Neural cell (in vitro differentiated cells): ENCODE measurements at regions not wholly inside any gene's neighbourhood (a gene's known extent, or its start where the extent isn't known, plus 50 kb on each side); places are given as distances from the start of the nearest gene placed in this dataset.

Source experiments
- H2AFZ ChIP-seq: fragments of 200-600, 300-800 bp; sonication (generic), shearing (Covaris generic); 2 replicates; pipeline ENCODE4 v1.6.0; 2014; ENCODE audit warnings: low read depth, mild to moderate bottlenecking, antibody characterized with exemption, low read length, moderate library complexity
- H3F3A ChIP-seq: fragments of 200-600 bp; shearing (Covaris generic); 2 replicates; pipeline ENCODE4 v1.6.1; 2016; ENCODE audit warnings: mild to moderate bottlenecking, moderate library complexity, mixed read lengths, antibody characterized with exemption, low read length; ENCODE audit not compliant: insufficient read depth, poor library complexity, severe bottlenecking
- H3K27ac ChIP-seq: fragments of 200-600, 300-800 bp; sonication (generic), shearing (Covaris generic); 2 replicates; pipeline ENCODE4 v1.5.1; 2014; ENCODE audit warnings: mild to moderate bottlenecking, low read length, moderate library complexity
- H3K27me3 ChIP-seq: fragments of 300-800, 200-600 bp; sonication (generic), shearing (Covaris generic); 2 replicates; pipeline ENCODE4 v1.6.0; 2014; ENCODE audit warnings: mild to moderate bottlenecking, low read depth, low read length, moderate library complexity; ENCODE audit not compliant: insufficient read depth
- H3K36me3 ChIP-seq: fragments of 300-800, 200-600 bp; sonication (generic), shearing (Covaris generic); 2 replicates; pipeline ENCODE4 v1.5.1; 2014; ENCODE audit warnings: mild to moderate bottlenecking, antibody characterized with exemption, low read length, moderate library complexity; ENCODE audit not compliant: insufficient read depth
- H3K4me2 ChIP-seq: fragments of 300-800, 200-600 bp; sonication (generic), shearing (Covaris generic); 2 replicates; pipeline ENCODE4 v1.6.0; 2014; ENCODE audit warnings: mild to moderate bottlenecking, low read length
- H3K4me3 ChIP-seq: fragments of 300-800, 200-600 bp; sonication (generic), shearing (Covaris generic); 2 replicates; pipeline ENCODE4 v1.5.1; 2014; ENCODE audit warnings: mild to moderate bottlenecking, low read length, moderate library complexity
- H3K79me2 ChIP-seq: fragments of 200-600 bp; shearing (Covaris generic); replicated peaks from 2 replicates; pipeline ENCODE4 v1.6.0; 2014; ENCODE audit warnings: mild to moderate bottlenecking, low read length, moderate library complexity; ENCODE audit not compliant: insufficient read depth
- H3K9ac ChIP-seq: fragments of 300-800, 200-600 bp; sonication (generic), shearing (Covaris generic); 2 replicates; pipeline ENCODE4 v1.6.1; 2016; ENCODE audit warnings: mild to moderate bottlenecking, low read length, mixed read lengths
- H3K9me2 ChIP-seq: fragments of 200-600 bp; shearing (Covaris generic); 2 replicates; pipeline ENCODE4 v1.6.1; 2016; ENCODE audit warnings: mild to moderate bottlenecking, low read length, mixed read lengths; ENCODE audit not compliant: insufficient read depth
- H3K9me3 ChIP-seq: fragments of 200-600, 300-800 bp; sonication (generic), shearing (Covaris generic); 2 replicates; pipeline ENCODE4 v1.6.1; 2016; ENCODE audit warnings: mild to moderate bottlenecking, mixed run types, low read length, moderate library complexity, mixed read lengths
- H4K20me1 ChIP-seq: fragments of 200-600 bp; shearing (Covaris generic); 2 replicates; pipeline ENCODE4 v1.6.1; 2016; ENCODE audit warnings: mild to moderate bottlenecking, mixed run types; ENCODE audit not compliant: insufficient read depth
- EP300 ChIP-seq: fragments of 450-650 bp; conservative IDR thresholded peaks from 2 replicates; pipeline ENCODE4 v1.6.1; 2014; ENCODE audit warnings: antibody characterized with exemption, mild to moderate bottlenecking, moderate library complexity; ENCODE audit not compliant: poor library complexity, severe bottlenecking
- EZH2 ChIP-seq: fragments of 200-600, 300-800 bp; shearing (Covaris generic), sonication (generic); IDR thresholded peaks from 2 replicates; pipeline ENCODE4 v1.6.1; 2014; ENCODE audit warnings: antibody characterized with exemption, low read length, borderline replicate concordance, mild to moderate bottlenecking; ENCODE audit not compliant: insufficient read depth, poor library complexity, severe bottlenecking
- MXI1 ChIP-seq: fragments of 450-650 bp; conservative IDR thresholded peaks from 2 replicates; pipeline ENCODE4 v1.6.1; 2014; ENCODE audit warnings: antibody characterized with exemption, mild to moderate bottlenecking; ENCODE audit not compliant: poor library complexity, severe bottlenecking
- POLR2AphosphoS5 ChIP-seq: IDR thresholded peaks from 2 replicates; pipeline ENCODE4 v1.6.1; 2012
- RAD21 ChIP-seq: fragments of 450-650 bp; conservative IDR thresholded peaks from 2 replicates; pipeline ENCODE4 v1.6.1; 2014; ENCODE audit warnings: antibody characterized with exemption, mild to moderate bottlenecking, moderate library complexity
- SMC3 ChIP-seq: fragments of 450-650 bp; conservative IDR thresholded peaks from 2 replicates; pipeline ENCODE4 v1.6.1; 2014; ENCODE audit warnings: antibody characterized with exemption, mild to moderate bottlenecking, moderate library complexity; ENCODE audit not compliant: poor library complexity
- TAF1 ChIP-seq: IDR thresholded peaks from 2 replicates; pipeline ENCODE4 v1.6.1; 2012; ENCODE audit warnings: low read depth
- TF ChIP-seq, protein P1 (sequence below): fragments of 450-650 bp; IDR thresholded peaks from 2 replicates; pipeline ENCODE4 v1.5.1; 2014; ENCODE audit warnings: antibody characterized with exemption, mild to moderate bottlenecking, moderate library complexity; ENCODE audit not compliant: poor library complexity, severe bottlenecking
- TF ChIP-seq, protein P2 (sequence below): IDR thresholded peaks from 2 replicates; pipeline ENCODE4 v1.6.1; 2012; ENCODE audit warnings: borderline replicate concordance

- TF ChIP-seq EP300 (no peak), MXI1 (no peak), SMC3 (no peak), EZH2 (no peak), POLR2AphosphoS5 (no peak), TAF1 (no peak), RAD21 (no peak)
- TF ChIP-seq, protein P1, sequence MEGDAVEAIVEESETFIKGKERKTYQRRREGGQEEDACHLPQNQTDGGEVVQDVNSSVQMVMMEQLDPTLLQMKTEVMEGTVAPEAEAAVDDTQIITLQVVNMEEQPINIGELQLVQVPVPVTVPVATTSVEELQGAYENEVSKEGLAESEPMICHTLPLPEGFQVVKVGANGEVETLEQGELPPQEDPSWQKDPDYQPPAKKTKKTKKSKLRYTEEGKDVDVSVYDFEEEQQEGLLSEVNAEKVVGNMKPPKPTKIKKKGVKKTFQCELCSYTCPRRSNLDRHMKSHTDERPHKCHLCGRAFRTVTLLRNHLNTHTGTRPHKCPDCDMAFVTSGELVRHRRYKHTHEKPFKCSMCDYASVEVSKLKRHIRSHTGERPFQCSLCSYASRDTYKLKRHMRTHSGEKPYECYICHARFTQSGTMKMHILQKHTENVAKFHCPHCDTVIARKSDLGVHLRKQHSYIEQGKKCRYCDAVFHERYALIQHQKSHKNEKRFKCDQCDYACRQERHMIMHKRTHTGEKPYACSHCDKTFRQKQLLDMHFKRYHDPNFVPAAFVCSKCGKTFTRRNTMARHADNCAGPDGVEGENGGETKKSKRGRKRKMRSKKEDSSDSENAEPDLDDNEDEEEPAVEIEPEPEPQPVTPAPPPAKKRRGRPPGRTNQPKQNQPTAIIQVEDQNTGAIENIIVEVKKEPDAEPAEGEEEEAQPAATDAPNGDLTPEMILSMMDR: no peak
- TF ChIP-seq, protein P2, sequence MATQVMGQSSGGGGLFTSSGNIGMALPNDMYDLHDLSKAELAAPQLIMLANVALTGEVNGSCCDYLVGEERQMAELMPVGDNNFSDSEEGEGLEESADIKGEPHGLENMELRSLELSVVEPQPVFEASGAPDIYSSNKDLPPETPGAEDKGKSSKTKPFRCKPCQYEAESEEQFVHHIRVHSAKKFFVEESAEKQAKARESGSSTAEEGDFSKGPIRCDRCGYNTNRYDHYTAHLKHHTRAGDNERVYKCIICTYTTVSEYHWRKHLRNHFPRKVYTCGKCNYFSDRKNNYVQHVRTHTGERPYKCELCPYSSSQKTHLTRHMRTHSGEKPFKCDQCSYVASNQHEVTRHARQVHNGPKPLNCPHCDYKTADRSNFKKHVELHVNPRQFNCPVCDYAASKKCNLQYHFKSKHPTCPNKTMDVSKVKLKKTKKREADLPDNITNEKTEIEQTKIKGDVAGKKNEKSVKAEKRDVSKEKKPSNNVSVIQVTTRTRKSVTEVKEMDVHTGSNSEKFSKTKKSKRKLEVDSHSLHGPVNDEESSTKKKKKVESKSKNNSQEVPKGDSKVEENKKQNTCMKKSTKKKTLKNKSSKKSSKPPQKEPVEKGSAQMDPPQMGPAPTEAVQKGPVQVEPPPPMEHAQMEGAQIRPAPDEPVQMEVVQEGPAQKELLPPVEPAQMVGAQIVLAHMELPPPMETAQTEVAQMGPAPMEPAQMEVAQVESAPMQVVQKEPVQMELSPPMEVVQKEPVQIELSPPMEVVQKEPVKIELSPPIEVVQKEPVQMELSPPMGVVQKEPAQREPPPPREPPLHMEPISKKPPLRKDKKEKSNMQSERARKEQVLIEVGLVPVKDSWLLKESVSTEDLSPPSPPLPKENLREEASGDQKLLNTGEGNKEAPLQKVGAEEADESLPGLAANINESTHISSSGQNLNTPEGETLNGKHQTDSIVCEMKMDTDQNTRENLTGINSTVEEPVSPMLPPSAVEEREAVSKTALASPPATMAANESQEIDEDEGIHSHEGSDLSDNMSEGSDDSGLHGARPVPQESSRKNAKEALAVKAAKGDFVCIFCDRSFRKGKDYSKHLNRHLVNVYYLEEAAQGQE: no peak
- no peaks in the 10 kb centered on the region for H4K20me1 ChIP-seq
- no peak overlapping the region for H3K4me2 ChIP-seq
- H3K27me3 ChIP-seq: no peaks in the 10 kb centered on the region
- H3K9me2 ChIP-seq: no peaks in the 10 kb centered on the region
- no peak overlapping the region for H3K9ac ChIP-seq
- H3F3A ChIP-seq: no peaks in the 10 kb centered on the region
- no peak overlapping the region for H3K27ac ChIP-seq
- no peaks in the 10 kb centered on the region for H3K36me3 ChIP-seq
- H2AFZ ChIP-seq: no peak overlapping the region
- no peaks in the 10 kb centered on the region for H3K79me2 ChIP-seq
- H3K4me3 ChIP-seq: no peak overlapping the region
- H3K9me3 ChIP-seq: no peaks in the 10 kb centered on the region
Measured at GRCh38 chr13:39930060-39930459, 274.6 kb downstream of the COG6 start.

GRCh38 chr13:39930544-39931444 is 275.3 kb downstream of the COG6 start:
- no peaks in the 10 kb centered on the region for H3K9me3 ChIP-seq
- H3K27me3 ChIP-seq: no peaks in the 10 kb centered on the region
- H3K36me3 ChIP-seq: no peaks in the 10 kb centered on the region
- no peaks in the 10 kb centered on the region for H3K9me2 ChIP-seq
- H4K20me1 ChIP-seq: no peaks in the 10 kb centered on the region
- no peaks in the 10 kb centered on the region for H3K79me2 ChIP-seq
- no peak overlapping the region for H3K4me3 ChIP-seq
- H2AFZ ChIP-seq: no peak overlapping the region
- TF ChIP-seq EP300 (no peak), EZH2 (no peak), TAF1 (no peak), RAD21 (no peak), SMC3 (no peak)
- no peak overlapping the region for H3K27ac ChIP-seq
- H3K4me2 ChIP-seq: no peak overlapping the region
- no peaks in the 10 kb centered on the region for H3F3A ChIP-seq
- no peak overlapping the region for H3K9ac ChIP-seq
